Adrenal gland (tissue), 5 donors: ENCODE measurements at regions not wholly inside any gene's neighbourhood (a gene's known extent, or its start where the extent isn't known, plus 50 kb on each side); places are given as distances from the start of the nearest gene placed in this dataset.
"Not testable (repeated sequence)": the region's sequence is repeated elsewhere in the genome, so short reads cannot be mapped to it uniquely, and the experiment has no call there.

Source experiments
- POLR2A ChIP-seq, 2 donors: fragments of 450-650 bp; IDR thresholded peaks; one replicate each; pipeline ENCODE4 v1.6.1; 2017; ENCODE audit warnings: antibody characterized with exemption in 2 of 2, mild to moderate bottlenecking in 2 of 2, moderate library complexity in 1 of 2
- TF ChIP-seq, protein P1 (sequence below), 6 experiments: fragments of 450-650 bp in 4 of 6; fragments of 200-600 bp in 2 of 6; sonication (generic) in 1 of 6; IDR thresholded peaks; 1 replicate in 5 of 6; 2 replicates in 1 of 6; pipeline versions ENCODE4 v1.5.1 to v1.8.0; 2016 to 2021; ENCODE audit warnings: antibody characterized with exemption in 6 of 6, mild to moderate bottlenecking in 2 of 6, moderate library complexity in 1 of 6
- donor health status: DM: no; HTN: no; CAD: no.

DNA sequence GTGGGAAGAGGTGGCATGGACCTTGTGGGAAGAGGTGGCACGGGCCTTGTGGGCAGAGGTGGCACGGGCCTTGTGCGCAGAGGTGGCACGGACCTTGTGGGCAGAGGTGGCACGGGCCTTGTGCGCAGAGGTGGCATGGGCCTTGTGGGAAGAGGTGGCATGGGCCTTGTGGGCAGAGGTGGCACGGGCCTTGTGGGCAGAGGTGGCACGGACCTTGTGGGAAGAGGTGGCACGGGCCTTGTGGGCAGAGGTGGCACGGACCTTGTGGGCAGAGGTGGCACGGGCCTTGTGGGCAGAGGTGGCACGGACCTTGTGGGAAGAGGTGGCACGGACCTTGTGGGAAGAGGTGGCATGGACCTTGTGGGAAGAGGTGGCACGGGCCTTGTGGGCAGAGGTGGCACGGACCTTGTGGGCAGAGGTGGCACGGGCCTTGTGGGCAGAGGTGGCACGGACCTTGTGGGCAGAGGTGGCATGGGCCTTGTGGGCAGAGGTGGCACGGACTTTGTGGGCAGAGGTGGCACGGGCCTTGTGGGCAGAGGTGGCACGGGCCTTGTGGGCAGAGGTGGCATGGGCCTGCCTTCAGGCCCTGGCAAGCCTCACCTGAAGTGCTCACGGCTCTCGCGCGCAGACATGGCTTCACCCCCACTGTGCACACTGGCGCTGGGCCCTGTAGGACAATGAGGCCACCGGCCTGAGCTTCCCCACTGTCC lies 403.5 kb downstream of the THBS2 start:
- TF ChIP-seq, protein P1, sequence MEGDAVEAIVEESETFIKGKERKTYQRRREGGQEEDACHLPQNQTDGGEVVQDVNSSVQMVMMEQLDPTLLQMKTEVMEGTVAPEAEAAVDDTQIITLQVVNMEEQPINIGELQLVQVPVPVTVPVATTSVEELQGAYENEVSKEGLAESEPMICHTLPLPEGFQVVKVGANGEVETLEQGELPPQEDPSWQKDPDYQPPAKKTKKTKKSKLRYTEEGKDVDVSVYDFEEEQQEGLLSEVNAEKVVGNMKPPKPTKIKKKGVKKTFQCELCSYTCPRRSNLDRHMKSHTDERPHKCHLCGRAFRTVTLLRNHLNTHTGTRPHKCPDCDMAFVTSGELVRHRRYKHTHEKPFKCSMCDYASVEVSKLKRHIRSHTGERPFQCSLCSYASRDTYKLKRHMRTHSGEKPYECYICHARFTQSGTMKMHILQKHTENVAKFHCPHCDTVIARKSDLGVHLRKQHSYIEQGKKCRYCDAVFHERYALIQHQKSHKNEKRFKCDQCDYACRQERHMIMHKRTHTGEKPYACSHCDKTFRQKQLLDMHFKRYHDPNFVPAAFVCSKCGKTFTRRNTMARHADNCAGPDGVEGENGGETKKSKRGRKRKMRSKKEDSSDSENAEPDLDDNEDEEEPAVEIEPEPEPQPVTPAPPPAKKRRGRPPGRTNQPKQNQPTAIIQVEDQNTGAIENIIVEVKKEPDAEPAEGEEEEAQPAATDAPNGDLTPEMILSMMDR (IDR thresholded peaks at IDR 0.05) = not testable (repeated sequence)
- not testable (repeated sequence) for TF ChIP-seq POLR2A (IDR thresholded peaks at IDR 0.05)
